ENCODE measurements at regions not wholly inside any gene's neighbourhood (a gene's known extent, or its start where the extent isn't known, plus 50 kb on each side); places are given as distances from the start of the nearest gene placed in this dataset.
"Not testable (repeated sequence)": the region's sequence is repeated elsewhere in the genome, so short reads cannot be mapped to it uniquely, and the experiment has no call there.

DNA sequence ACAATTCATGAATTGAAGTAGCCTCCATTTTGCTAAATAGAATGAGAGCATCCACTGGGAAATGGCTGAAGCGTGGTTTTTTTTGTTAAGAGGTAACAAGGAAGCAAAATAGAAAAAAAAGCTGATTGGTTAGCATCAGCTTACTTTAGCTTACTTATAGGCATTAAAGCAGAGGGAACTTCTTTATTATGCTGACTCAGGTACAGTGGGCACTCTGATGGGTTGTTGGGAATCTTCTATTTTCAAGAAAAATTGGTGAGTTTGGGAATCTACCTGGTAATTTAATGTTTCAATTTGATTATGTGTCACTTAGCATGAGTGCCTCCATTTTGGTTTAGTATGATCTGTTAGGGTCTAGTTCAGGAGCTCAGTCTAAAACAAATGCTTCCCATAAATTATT is 289.6 kb downstream of the ANXA1 start:
- intact Hi-C loops (cut with DNase I) = no loop called here

DNA sequence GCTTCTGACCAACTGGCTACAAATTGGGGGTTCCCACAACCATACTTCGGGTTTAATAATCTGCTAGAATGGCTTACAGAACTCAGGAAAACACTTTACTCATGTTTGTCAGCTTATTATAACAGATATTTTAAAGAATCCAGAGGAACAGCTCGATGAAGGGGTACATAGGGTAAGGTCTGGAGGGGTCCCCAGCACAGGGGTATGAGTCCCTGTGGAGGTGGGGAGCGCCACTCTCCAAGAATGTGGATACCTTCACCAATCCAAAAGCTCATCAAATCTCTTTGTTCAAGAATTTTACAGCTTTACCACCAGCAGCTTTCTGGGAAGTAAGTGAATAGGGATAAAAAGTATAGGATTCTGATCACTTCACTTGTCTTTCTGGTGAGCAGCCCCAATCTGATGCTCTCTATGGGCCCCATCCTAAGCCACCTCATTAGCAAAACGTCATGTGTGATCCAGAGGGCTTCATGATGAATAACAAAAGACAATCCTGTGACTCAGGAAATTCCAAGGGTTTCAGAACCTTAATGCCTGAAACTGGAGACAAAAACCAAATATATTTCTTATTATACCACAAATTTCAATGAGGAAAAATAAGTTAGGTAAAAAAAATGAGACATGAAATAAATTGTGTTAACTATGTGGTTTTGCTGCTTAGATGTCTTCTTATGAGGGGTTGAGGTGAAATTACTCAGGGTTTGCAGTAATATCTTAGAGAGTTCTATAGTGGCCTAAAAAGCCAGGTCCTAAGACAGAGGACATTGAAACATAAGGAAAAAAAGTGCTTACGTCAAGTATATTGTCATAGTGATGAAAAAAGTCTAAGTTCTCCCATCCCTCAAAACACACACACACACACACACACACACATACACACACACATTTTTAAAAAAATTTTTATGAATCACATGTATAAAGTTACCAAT is 290.5 kb downstream of the ANXA1 start:
- ATAC-seq = no peak
- Histone ChIP-seq H3K36me3 (no peaks in the 10 kb centered on the region), H3K27ac (no peak overlapping the region), H3K9me3 (no peaks in the 10 kb centered on the region), H3K4me3 (no peak overlapping the region), H3K4me1 (no peaks in the 10 kb centered on the region), H3K27me3 (no peaks in the 10 kb centered on the region)
- no peak for DNase-seq
- 64 to 77% (median 72%) methylated on average over 5 of the region's 5 CpGs for WGBS, 4 donors
- intact Hi-C loops (cut with DNase I) = no loop called here
- TF ChIP-seq, protein P1, sequence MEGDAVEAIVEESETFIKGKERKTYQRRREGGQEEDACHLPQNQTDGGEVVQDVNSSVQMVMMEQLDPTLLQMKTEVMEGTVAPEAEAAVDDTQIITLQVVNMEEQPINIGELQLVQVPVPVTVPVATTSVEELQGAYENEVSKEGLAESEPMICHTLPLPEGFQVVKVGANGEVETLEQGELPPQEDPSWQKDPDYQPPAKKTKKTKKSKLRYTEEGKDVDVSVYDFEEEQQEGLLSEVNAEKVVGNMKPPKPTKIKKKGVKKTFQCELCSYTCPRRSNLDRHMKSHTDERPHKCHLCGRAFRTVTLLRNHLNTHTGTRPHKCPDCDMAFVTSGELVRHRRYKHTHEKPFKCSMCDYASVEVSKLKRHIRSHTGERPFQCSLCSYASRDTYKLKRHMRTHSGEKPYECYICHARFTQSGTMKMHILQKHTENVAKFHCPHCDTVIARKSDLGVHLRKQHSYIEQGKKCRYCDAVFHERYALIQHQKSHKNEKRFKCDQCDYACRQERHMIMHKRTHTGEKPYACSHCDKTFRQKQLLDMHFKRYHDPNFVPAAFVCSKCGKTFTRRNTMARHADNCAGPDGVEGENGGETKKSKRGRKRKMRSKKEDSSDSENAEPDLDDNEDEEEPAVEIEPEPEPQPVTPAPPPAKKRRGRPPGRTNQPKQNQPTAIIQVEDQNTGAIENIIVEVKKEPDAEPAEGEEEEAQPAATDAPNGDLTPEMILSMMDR (IDR thresholded peaks at IDR 0.05) = no peak
- no peak for TF ChIP-seq POLR2A (IDR thresholded peaks at IDR 0.05)

More for the DNA sequence above, 289.6 kb downstream of the ANXA1 start:
- Histone ChIP-seq H3K9me3 (no peaks in the 10 kb centered on the region), H3K27me3 (no peaks in the 10 kb centered on the region), H3K27ac (no peak overlapping the region), H3K36me3 (no peaks in the 10 kb centered on the region), H3K4me3 (no peak overlapping the region), H3K4me1 (no peaks in the 10 kb centered on the region)
- TF ChIP-seq, protein P1 (IDR thresholded peaks at IDR 0.05) = no peak
- no peak for TF ChIP-seq POLR2A (IDR thresholded peaks at IDR 0.05)
- DNase-seq (no peak), ATAC-seq (no peak)
- WGBS, 4 donors = 76 to 82% (median 77%) methylated on average over 1 of the region's 1 CpG

DNA sequence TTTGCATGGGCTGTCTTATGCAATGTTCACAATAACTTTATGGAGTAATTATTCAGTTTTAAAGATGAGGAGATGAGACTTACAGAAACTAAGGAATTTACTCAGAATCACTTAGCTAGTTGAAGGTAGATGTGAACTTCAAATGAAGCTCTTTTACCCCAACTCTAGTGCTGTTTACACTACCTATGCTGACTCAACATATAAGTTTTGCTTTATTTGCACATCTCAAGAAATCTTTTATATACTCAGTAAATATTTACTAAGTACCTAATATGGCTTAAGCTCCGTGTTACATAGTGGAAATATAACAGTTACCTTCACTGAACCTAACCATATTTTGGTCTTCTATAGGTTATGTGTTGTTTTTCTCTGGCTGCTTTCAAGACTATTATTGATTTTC is 293.2 kb downstream of the ANXA1 start:
- no peak for TF ChIP-seq POLR2A (IDR thresholded peaks at IDR 0.05)
- TF ChIP-seq, protein P1 (IDR thresholded peaks at IDR 0.05) = no peak
- Histone ChIP-seq H3K27me3 (no peaks in the 10 kb centered on the region), H3K9me3 (no peaks in the 10 kb centered on the region), H3K27ac (peak overlapping the region in 4 of 12 donors; percentile 15 to 50 (median 27)), H3K4me1 (no peaks in the 10 kb centered on the region), H3K4me3 (no peak overlapping the region), H3K36me3 (no peaks in the 10 kb centered on the region)
- DNase-seq (no peak), ATAC-seq (peak in 1 of 4 donors; percentile 10)
- 66 to 72% (median 67%) methylated on average over 1 of the region's 1 CpG for WGBS, 4 donors
- intact Hi-C loops (cut with DNase I) = loop anchor here in 1 of 10 donors (5.0 kb wide), 1 partner anchor 52 kb away; no protein-coding TSS in a partner anchor

DNA sequence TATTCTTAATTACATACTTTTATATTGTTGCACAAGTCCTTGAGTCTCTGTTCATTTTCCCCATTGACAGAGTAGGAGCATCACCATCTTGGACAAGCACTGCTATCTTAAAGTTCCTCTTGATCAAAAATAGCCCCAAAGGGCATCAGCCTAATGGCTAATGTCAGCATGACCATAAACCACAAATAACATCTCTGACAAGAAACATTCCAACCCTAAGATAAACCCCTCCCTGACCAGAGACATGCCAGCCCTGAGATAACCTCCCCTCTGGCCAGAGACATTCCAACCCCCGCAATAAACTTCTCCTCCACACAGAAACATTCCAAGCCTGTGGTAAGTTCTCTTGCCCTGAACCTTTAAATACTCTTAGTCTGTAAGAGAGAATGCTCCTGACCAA is 293.7 kb downstream of the ANXA1 start:
- 0 to 12% (median 5%) methylated on average over 1 of the region's 1 CpG for WGBS, 4 donors
- ATAC-seq = peak; percentile 76 to 95 (median 81)
- H3K27ac ChIP-seq = peak overlapping the region in 11 of 12 donors; percentile 15 to 83 (median 73)
- H3K4me3 ChIP-seq = peak overlapping the region in 11 of 12 donors; percentile 7 to 55 (median 46)
- intact Hi-C loops (cut with DNase I) = loop anchor here in 1 of 10 donors (5.0 kb wide), 1 partner anchor 52 kb away; no protein-coding TSS in a partner anchor
- not testable (repeated sequence) for H3K4me1 ChIP-seq, H3K27me3 ChIP-seq, H3K9me3 ChIP-seq, H3K36me3 ChIP-seq
- DNase-seq = peak in 4 of 5 donors; percentile 14 to 47 (median 33)

Data from heart left ventricle (tissue), 16 donors.